Stomach (tissue), 8 donors: ENCODE measurements at regions not wholly inside any gene's neighbourhood (a gene's known extent, or its start where the extent isn't known, plus 50 kb on each side); places are given as distances from the start of the nearest gene placed in this dataset.

ENCODE experiments used
- DNase-seq, 2 donors: peaks; one replicate each; pipeline versions ENCODE4 v3.0.0 to v3.0.0-alpha.2; 2013 to 2019
- H3K27ac ChIP-seq, 5 donors: fragments of 200-600 bp in 4 of 5; sonication (generic) in 4 of 5; one replicate each; pipeline ENCODE4 v1.5.1; 2013 to 2019; ENCODE audit warnings: mild to moderate bottlenecking in 1 of 5, moderate library complexity in 1 of 5
- H3K27me3 ChIP-seq, 3 donors: fragments of 200-600 bp; sonication (generic); one replicate each; pipeline ENCODE4 v1.5.1; 2017 to 2019; ENCODE audit warnings: mixed run types in 1 of 3
- H3K36me3 ChIP-seq, 4 donors: fragments of 200-600 bp; sonication (generic); 1 replicate in 3 of 4; 2 replicates in 1 of 4; pipeline ENCODE4 v1.5.1; 2016 to 2019
- H3K4me1 ChIP-seq, 4 donors: fragments of 200-600 bp; sonication (generic); one replicate each; pipeline ENCODE4 v1.5.1; 2016 to 2019
- H3K4me3 ChIP-seq, 4 donors: fragments of 200-600 bp; sonication (generic) in 3 of 4; one replicate each; pipeline ENCODE4 v1.5.1; 2016 to 2019; ENCODE audit warnings: mild to moderate bottlenecking in 1 of 4
- H3K9me3 ChIP-seq, 4 donors: fragments of 200-600 bp; sonication (generic); one replicate each; pipeline ENCODE4 v1.5.1; 2016 to 2019
- EP300 ChIP-seq: sonication (generic); formaldehyde crosslinking; IDR thresholded peaks from one replicate; pipeline ENCODE4 v1.6.1; 2017; ENCODE audit warnings: antibody characterized with exemption
- POLR2A ChIP-seq, 4 donors: fragments of 450-650 bp; IDR thresholded peaks; one replicate each; pipeline ENCODE4 v1.6.1; 2016; ENCODE audit warnings: antibody characterized with exemption in 4 of 4, control low read depth in 2 of 4, mild to moderate bottlenecking in 1 of 4, moderate library complexity in 1 of 4
- POLR2AphosphoS5 ChIP-seq, 3 donors: sonication (generic); formaldehyde crosslinking; IDR thresholded peaks; one replicate each; pipeline ENCODE4 v1.6.1; 2016; ENCODE audit warnings: antibody characterized with exemption in 3 of 3
- WGBS, 5 donors: extraction: QIAGEN DNeasy Blood & Tissue Kit in 3 of 5; methylation state at CpG; one replicate each; pipeline versions ENCODE4 v1.1.5 to v1.1.7; 2013 to 2018; 5-methylcytosine and 5-hydroxymethylcytosine counted together
- intact Hi-C: fragments of 100-400 bp; cut with DNase I; formaldehyde crosslinking; loops from one replicate; pipeline ENCODE4 v1.15.1; 2023; ENCODE audit warnings: low total_unique reads
- TF ChIP-seq, protein P1 (sequence below), 7 experiments: fragments of 450-650 bp in 4 of 7; fragments of 200-600 bp in 3 of 7; sonication (generic) in 3 of 7; IDR thresholded peaks; one replicate each; pipeline ENCODE4 v1.5.1; 2016 to 2019; ENCODE audit warnings: antibody characterized with exemption in 7 of 7, control low read depth in 2 of 7, mild to moderate bottlenecking in 1 of 7
- donor health status: healthy with polysubstance abuse.
- donor health status: Bipolar disorder and iron deficiency.
- donor health status: healthy.

DNA sequence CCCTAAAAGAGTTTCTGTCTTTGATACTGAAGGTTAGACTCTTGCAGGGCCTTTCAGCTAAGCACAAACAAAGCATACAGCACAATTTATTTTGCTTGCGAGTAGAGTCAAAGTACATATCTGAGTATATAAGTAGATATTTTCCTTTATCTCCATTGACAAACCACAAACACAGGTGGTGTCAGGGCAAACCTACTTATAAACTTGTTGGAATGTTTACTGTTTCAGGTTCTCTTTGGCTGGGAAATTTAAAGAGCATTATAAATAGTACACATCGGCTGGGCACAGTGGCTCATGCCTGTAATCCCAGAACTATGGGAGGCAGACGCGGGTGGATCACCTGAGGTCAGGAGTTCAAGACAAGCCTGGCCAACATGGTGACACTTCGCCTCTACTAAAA, 442.6 kb upstream of the PSMD7 start:
- no peak overlapping the region for H3K27ac ChIP-seq
- H3K36me3 ChIP-seq, result no peaks in the 10 kb centered on the region
- WGBS, 5 donors, result 73 to 81% (median 77%) methylated on average over 5 of the region's 5 CpGs
- intact Hi-C loops, result no loop called here
- no peaks in the 10 kb centered on the region for H3K4me1 ChIP-seq
- H3K4me3 ChIP-seq, result no peak overlapping the region
- H3K9me3 ChIP-seq, result peaks cover 0 to 6% (median 0%) of the 10 kb centered on the region in 4 donors
- no peak for DNase-seq
- TF ChIP-seq EP300 (no peak), POLR2A (IDR thresholded peaks at IDR 0.05) (no peak), POLR2AphosphoS5 (IDR thresholded peaks at IDR 0.05) (no peak)
- TF ChIP-seq, protein P1, sequence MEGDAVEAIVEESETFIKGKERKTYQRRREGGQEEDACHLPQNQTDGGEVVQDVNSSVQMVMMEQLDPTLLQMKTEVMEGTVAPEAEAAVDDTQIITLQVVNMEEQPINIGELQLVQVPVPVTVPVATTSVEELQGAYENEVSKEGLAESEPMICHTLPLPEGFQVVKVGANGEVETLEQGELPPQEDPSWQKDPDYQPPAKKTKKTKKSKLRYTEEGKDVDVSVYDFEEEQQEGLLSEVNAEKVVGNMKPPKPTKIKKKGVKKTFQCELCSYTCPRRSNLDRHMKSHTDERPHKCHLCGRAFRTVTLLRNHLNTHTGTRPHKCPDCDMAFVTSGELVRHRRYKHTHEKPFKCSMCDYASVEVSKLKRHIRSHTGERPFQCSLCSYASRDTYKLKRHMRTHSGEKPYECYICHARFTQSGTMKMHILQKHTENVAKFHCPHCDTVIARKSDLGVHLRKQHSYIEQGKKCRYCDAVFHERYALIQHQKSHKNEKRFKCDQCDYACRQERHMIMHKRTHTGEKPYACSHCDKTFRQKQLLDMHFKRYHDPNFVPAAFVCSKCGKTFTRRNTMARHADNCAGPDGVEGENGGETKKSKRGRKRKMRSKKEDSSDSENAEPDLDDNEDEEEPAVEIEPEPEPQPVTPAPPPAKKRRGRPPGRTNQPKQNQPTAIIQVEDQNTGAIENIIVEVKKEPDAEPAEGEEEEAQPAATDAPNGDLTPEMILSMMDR (IDR thresholded peaks at IDR 0.05), result no peak
- H3K27me3 ChIP-seq, result no peaks in the 10 kb centered on the region

DNA sequence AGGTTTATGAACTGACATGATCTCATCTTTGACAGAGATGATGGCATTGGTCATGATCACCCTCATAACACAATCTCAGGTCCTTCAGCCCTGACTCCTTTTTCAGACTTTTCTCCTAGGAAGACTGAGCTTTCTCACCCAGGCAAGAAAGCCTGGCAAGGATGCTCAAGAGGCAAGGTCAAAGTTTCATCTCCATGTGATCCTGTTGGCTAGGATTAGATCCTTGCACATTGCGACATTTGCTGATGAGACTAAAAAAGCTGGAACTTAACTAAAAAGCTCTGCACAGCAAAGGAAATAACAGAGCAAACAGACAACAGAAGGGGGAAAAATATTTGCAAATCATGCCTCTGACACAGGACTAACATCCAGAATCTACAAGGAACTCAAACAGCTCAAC, 444.1 kb upstream of the PSMD7 start:
- Histone ChIP-seq H3K27ac (no peak overlapping the region), H3K4me3 (no peak overlapping the region), H3K36me3 (no peaks in the 10 kb centered on the region), H3K27me3 (no peaks in the 10 kb centered on the region), H3K9me3 (peaks cover 0 to 6% (median 0%) of the 10 kb centered on the region in 4 donors), H3K4me1 (no peaks in the 10 kb centered on the region)
- TF ChIP-seq POLR2AphosphoS5 (IDR thresholded peaks at IDR 0.05) (no peak), EP300 (no peak), POLR2A (IDR thresholded peaks at IDR 0.05) (no peak)
- TF ChIP-seq, protein P1 (IDR thresholded peaks at IDR 0.05), result no peak
- intact Hi-C loops, result no loop called here
- DNase-seq, result no peak
- 72 to 92% (median 83%) methylated on average over 1 of the region's 1 CpG for WGBS, 5 donors

DNA sequence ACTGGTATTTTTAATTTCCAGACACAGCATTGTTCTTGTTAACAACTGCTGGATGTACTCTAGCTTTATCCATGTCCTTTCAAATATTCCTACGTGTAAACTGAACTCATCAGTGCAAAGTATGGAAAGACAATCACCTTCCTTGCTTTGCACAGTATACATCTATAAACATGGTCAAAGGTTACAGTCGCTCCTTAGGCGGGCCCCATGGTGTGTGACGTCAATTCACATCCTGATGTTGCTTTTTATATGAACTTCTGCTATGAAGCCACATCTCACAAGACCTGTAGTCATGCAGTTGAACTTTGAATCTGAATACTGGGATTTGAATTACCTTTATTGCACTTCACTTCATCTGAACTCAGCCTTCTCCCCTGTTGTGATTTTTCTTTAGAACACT, 447.6 kb upstream of the PSMD7 start:
- DNase-seq, result no peak
- 62 to 77% (median 68%) methylated on average over 4 of the region's 4 CpGs for WGBS, 5 donors

DNA sequence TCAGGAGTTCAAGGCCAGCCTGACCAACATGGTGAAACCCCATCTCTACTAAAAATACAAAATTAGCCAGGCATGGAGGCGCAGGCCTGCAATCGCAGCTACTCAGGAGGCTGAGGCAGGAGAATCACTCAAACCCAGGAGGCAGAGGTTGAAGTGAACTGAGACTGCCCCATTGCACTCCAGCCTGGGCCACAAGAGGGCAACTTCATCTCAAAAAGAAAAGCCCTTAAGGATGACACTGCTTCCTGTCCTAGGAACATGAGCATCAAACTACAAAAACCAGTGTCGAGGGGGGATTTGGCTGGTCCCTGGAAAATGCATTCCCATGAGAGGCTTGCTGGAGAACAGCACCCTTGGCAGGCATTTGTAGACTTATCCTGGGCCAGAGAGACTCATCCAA, 449.5 kb upstream of the PSMD7 start:
- Histone ChIP-seq H3K36me3 (no peaks in the 10 kb centered on the region), H3K4me3 (no peak overlapping the region), H3K4me1 (no peaks in the 10 kb centered on the region), H3K9me3 (no peaks in the 10 kb centered on the region), H3K27ac (no peak overlapping the region), H3K27me3 (no peaks in the 10 kb centered on the region)
- TF ChIP-seq POLR2AphosphoS5 (IDR thresholded peaks at IDR 0.05) (no peak), EP300 (no peak), POLR2A (IDR thresholded peaks at IDR 0.05) (no peak)
- TF ChIP-seq, protein P1 (IDR thresholded peaks at IDR 0.05), result no peak
- WGBS, 5 donors, result 80 to 92% (median 88%) methylated on average over 3 of the region's 3 CpGs
- intact Hi-C loops, result no loop called here
- DNase-seq, result no peak

More for the DNA sequence above, 447.6 kb upstream of the PSMD7 start:
- Histone ChIP-seq H3K4me3 (no peak overlapping the region), H3K27ac (no peak overlapping the region), H3K36me3 (no peaks in the 10 kb centered on the region), H3K27me3 (no peaks in the 10 kb centered on the region), H3K9me3 (no peaks in the 10 kb centered on the region), H3K4me1 (no peaks in the 10 kb centered on the region)
- TF ChIP-seq POLR2AphosphoS5 (IDR thresholded peaks at IDR 0.05) (no peak), EP300 (no peak), POLR2A (IDR thresholded peaks at IDR 0.05) (no peak)
- TF ChIP-seq, protein P1 (IDR thresholded peaks at IDR 0.05), result no peak
- intact Hi-C loops, result no loop called here
